GM13977 (cell line): ENCODE measurements at regions not wholly inside any gene's neighbourhood (a gene's known extent, or its start where the extent isn't known, plus 50 kb on each side); places are given as distances from the start of the nearest gene placed in this dataset.

Experiments
- DNase-seq: peaks from one replicate; pipeline ENCODE4 v3.0.0; 2012; ENCODE audit warnings: low spot score
- in situ Hi-C: fragments of 300-500 bp; cut with MboI; formaldehyde crosslinking; loops from one replicate; pipeline ENCODE4 v1.12.0; 2022; ENCODE audit warnings: low sequenced_read_pairs, low pct_unique_long_range_greater_than_20kb, mixed read lengths, inconsistent platforms; ENCODE audit not compliant: unreplicated experiment
- TF ChIP-seq, protein P1 (sequence below): IDR thresholded peaks from 2 replicates; pipeline ENCODE4 v1.5.1; 2012; ENCODE audit warnings: mild to moderate bottlenecking, control low read depth; ENCODE audit not compliant: insufficient read depth; ENCODE audit errors: extremely low read depth, missing control alignments

DNA sequence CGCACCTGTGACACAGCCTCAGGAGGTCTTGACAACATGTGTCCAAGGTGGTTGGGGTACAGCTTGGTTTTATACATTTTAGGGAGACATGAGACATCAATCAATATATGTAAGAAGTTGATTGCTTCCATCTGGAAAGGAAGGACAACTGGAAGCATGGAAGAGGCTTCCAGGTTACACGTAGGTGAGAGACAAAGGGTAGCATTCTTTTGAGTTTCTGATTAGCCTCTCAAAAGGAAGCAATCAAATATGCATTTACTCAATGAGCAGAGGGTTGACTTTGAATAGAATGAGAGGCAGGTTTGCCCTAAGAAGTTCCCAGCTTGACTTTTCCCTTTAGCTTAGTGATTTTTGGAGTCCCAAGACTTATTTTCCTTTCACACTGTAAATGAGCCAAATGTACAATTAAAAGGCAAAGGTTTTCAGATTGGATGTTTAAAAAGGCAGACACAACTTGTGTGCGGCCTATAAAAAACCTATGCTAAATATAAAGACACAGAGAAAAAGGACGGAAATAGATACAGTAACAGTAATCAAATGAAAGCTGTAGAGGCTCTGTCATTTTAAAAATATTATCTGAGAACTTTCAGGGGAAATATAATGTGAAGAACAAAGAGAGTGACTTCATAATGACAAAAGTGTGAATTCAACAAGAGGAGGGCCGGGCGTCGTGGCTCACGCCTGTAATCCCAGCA, 65.7 kb upstream of the LANCL2 start:
- DNase-seq, result no peak
- in situ Hi-C loops, result loop anchor here (25.0 kb wide), 1 partner anchor 288 kb away; no protein-coding TSS in a partner anchor

DNA sequence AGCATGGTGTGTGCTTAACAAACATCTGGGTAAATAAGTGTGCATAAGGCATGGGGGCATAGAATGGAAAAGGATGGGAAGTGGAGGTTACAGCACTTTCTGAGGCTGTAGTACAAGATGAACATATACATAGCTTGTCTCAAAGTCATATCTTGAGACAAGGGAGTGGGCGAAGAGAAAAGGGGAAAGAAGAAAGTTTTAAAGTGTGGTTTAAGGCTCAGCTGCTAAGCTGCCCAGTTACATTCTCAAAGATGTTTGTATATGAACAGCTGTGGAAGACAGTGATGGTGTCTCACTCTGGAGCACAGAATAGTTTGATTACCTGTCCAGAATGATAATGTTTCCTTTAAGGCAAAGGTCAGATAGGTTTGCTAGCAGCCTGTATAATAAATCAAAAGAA, 61.9 kb upstream of the LANCL2 start:
- DNase-seq, result no peak
- in situ Hi-C loops, result no loop called here
- TF ChIP-seq, protein P1, sequence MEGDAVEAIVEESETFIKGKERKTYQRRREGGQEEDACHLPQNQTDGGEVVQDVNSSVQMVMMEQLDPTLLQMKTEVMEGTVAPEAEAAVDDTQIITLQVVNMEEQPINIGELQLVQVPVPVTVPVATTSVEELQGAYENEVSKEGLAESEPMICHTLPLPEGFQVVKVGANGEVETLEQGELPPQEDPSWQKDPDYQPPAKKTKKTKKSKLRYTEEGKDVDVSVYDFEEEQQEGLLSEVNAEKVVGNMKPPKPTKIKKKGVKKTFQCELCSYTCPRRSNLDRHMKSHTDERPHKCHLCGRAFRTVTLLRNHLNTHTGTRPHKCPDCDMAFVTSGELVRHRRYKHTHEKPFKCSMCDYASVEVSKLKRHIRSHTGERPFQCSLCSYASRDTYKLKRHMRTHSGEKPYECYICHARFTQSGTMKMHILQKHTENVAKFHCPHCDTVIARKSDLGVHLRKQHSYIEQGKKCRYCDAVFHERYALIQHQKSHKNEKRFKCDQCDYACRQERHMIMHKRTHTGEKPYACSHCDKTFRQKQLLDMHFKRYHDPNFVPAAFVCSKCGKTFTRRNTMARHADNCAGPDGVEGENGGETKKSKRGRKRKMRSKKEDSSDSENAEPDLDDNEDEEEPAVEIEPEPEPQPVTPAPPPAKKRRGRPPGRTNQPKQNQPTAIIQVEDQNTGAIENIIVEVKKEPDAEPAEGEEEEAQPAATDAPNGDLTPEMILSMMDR, result no peak

More for the DNA sequence above, 65.7 kb upstream of the LANCL2 start:
- TF ChIP-seq, protein P1, result no peak

DNA sequence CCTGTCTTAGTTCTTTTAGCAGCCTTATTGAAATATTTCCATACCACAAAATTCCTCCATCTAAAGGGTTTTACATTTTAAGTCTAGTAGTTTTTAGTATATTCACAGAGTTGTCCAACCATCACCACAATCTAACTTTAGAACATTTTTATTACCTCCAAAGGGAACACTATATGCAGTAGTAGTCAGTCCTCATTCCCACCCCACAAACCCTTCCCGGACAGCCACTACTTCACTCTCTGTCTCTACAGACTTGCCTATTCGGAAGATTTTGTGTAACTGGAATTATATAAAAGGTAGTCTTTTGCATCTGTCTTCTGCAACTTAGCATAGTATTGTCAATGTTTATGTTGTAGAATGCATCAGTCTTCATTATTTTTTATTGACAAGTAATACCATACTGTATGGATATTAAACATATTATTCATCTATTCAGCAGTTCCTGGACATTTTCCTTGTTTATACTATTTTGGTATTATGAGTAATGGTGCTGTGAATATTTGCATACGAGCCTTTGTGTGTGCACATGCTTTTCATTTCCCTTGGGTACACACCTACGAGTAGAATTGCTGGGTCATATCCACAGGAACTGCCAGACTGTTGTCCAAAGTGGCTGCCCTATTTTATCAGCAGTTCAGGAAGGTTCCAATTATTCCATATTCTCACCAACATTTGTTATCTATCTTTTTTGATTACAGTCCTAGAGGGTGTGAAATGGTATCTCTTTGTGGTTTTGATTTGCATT, 60.9 kb upstream of the LANCL2 start:
- DNase-seq, result no peak
- in situ Hi-C loops, result no loop called here
- TF ChIP-seq, protein P1, result no peak

DNA sequence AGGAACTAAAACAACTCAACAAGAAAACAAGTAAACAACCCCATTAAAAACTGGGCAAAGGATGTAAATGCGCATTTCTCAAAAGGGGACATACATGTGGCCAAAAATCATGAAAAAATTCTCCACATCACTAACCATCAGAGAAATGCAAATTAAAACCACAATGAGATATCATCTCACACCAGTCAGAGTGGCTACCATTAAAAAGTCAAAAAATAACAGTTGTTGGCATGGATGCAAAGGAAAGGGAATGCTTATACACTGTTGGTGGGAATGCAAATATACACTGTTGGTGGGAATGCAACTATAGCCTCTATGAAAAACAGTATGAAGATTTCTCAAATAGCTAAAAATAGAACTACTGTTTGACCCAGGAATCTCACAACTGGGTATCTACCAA, 60.0 kb upstream of the LANCL2 start:
- no peak for DNase-seq
- TF ChIP-seq, protein P1, result no peak
- in situ Hi-C loops, result no loop called here

DNA sequence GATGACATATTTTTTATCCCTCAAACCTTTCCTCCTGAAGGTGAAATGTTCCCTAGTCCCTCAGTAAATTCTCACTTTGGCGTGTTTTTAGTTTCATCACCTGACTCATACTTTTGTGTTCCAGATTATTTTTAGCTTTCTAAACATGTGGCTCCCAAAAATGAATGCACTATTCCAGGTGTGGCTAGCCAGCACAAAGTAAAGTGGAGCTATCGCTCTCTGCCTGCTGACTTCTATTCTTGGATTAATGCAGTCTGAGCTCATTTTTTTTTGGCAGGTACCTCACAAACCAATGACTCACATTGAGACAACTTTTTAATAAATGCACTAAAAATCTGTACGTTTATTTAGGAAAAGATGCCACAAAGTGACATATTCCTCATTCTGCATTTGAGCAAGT, 58.8 kb upstream of the LANCL2 start:
- in situ Hi-C loops, result no loop called here
- DNase-seq, result no peak
- TF ChIP-seq, protein P1, result no peak

DNA sequence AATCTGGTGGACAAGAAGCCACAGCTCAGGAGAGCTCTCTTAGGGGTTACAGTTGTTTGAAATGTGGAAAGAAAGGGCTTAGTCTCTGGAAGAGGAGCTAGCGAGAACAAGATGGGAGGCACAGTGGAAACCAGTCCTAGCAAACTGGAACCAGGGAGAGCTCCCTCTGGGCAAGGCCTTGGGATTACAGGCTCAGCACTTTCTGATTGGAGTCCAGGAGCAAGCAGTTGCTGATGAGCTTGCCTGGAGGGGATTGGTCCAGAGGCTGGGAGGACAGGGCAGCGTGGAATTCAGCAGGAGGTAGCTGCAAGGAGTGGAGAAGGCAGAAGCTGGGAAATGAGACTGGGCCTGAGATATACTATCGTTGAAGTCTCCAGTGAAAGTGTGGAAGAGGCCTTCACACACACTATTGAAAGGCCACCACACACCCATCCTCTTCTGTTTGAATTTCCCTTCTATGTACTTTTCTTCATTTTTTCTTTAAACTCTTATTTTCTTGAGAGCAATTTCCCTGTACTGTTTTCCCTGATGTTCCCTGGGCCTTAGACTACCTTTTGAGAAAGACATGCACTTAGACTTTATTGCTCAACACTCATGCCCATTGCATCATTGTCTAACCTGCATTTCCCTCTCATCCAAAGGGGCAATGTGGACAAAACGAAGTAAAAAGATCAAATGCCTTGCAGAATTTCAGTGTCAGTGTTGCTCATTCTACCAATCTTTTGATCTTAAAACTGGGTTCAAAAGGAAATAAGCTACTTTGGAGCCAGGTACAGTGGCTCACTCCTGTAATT, 57.8 kb upstream of the LANCL2 start:
- in situ Hi-C loops, result no loop called here
- TF ChIP-seq, protein P1, result no peak
- DNase-seq, result no peak
